ENCODE measurements at regions not wholly inside any gene's neighbourhood (a gene's known extent, or its start where the extent isn't known, plus 50 kb on each side); places are given as distances from the start of the nearest gene placed in this dataset.
"Not testable (repeated sequence)": the region's sequence is repeated elsewhere in the genome, so short reads cannot be mapped to it uniquely, and the experiment has no call there.

GRCh38 chr22:34669001-34669400 is 397.0 kb upstream of the ISX start:
- no peak for ATAC-seq
- WGBS, 4 donors: 85 to 97% (median 94%) methylated on average over 1 of the region's 1 CpG

DNA sequence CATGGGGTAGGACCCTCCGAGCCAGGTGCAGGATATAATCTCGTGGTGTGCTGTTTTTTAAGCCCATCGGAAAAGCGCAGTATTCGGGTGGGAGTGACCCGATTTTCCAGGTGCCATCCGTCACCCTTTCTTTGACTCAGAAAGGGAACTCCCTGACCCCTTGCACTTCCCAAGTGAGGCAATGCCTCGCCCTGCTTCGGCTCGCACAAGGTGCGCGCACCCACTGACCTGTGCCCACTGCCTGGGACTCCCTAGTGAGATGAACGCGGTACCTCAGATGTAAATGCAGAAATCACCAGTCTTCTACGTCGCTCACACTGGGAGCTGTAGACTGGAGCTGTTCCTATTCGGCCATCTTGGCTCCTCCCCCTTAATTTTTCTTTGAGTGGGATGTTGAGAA is 382.9 kb upstream of the ISX start:
- ATAC-seq; H3K27ac ChIP-seq; H3K4me1 ChIP-seq; intact Hi-C loops (cut with DNase I); DNase-seq; H3K9me3 ChIP-seq; H3K36me3 ChIP-seq; H3K4me3 ChIP-seq; H3K27me3 ChIP-seq: not testable (repeated sequence)
- WGBS, 4 donors: 85 to 93% (median 89%) methylated on average over 12 to 17 of the region's 17 CpGs

More at GRCh38 chr22:34669001-34669400, 397.0 kb upstream of the ISX start:
- TF ChIP-seq CTCF (IDR thresholded peaks at IDR 0.05): no peak
- no peak for TF ChIP-seq POLR2A (IDR thresholded peaks at IDR 0.05)
- Histone ChIP-seq H3K4me3 (no peak overlapping the region), H3K4me1 (no peaks in the 10 kb centered on the region), H3K27ac (no peak overlapping the region), H3K36me3 (no peaks in the 10 kb centered on the region), H3K9me3 (no peaks in the 10 kb centered on the region), H3K27me3 (peaks cover 0 to 7% (median 0%) of the 10 kb centered on the region in 9 donors)
- no peak for DNase-seq
- intact Hi-C loops (cut with DNase I): no loop called here

DNA sequence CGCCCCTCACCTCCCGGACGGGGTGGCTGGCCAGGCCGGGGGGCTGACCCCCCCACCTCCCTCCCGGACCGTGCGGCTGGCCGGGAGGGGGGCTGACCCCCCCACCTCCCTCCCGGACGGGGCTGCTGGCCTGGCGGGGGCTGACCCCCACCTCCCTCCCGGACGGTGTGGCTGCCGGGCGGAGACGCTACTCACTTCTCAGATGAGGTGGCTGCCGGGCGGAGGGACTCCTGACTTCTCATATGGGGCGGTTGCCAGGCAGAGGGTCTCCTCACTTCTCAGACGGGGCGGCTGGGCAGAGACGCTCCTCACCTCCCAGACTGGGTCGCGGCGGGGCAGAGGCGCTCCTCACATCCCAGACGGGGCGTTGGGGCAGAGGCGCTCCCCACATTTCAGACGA is 381.7 kb upstream of the ISX start:
- ATAC-seq; DNase-seq; H3K9me3 ChIP-seq; H3K27me3 ChIP-seq; H3K4me3 ChIP-seq; H3K4me1 ChIP-seq; intact Hi-C loops (cut with DNase I); H3K27ac ChIP-seq; H3K36me3 ChIP-seq: not testable (repeated sequence)
- WGBS, 4 donors: 92 to 100% (median 95%) methylated on average over 10 to 29 of the region's 30 CpGs

DNA sequence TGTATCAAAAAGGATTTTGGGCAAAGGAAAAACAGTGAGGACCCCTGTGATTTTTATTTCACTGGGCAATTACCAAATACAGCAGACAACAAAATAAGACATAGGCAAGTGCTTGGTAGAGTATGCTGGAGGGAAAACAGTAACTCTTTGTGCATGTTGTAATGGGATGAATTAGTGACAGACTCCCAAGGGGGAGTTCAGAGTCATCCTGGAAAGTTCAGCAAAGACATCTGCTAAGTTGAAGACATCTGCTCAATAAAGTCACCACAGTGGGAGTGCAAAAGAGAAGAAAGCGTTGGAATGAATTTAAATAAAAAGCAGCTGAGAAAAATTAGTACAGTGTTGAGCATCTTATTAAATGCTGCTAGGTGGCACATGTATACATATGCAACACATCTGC is 378.8 kb upstream of the ISX start:
- 57 to 66% (median 61%) methylated on average over 1 of the region's 1 CpG for WGBS, 4 donors
- Histone ChIP-seq H3K36me3 (no peaks in the 10 kb centered on the region), H3K27ac (no peak overlapping the region), H3K27me3 (no peaks in the 10 kb centered on the region), H3K9me3 (no peaks in the 10 kb centered on the region), H3K4me1 (no peaks in the 10 kb centered on the region), H3K4me3 (no peak overlapping the region)
- no peak for DNase-seq
- no peak for TF ChIP-seq POLR2A (IDR thresholded peaks at IDR 0.05)
- TF ChIP-seq CTCF (IDR thresholded peaks at IDR 0.05): no peak
- ATAC-seq: no peak
- intact Hi-C loops (cut with DNase I): no loop called here

DNA sequence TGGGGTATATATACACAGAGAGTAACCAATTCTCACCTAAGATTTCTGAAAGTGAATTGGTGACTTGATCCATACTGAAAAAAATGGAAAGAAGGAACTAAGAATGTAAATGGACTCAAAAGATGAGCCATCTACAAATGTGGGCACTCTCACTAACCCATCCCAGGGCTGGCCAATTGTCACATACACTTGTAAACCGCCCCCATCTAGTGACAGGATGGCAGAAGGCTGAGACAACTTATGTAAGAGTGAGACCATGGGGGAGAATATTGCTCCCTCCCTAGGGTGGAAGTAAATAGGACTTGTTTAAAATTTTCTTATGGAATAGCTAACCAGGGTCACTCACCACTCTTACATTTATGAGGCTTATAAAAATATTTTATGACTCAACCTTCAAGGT is 377.1 kb upstream of the ISX start:
- Histone ChIP-seq H3K4me1 (no peaks in the 10 kb centered on the region), H3K36me3 (no peaks in the 10 kb centered on the region), H3K27me3 (no peaks in the 10 kb centered on the region), H3K27ac (no peak overlapping the region), H3K9me3 (no peaks in the 10 kb centered on the region), H3K4me3 (no peak overlapping the region)
- ATAC-seq (no peak), DNase-seq (no peak)
- intact Hi-C loops (cut with DNase I): no loop called here
- 45 to 58% (median 51%) methylated on average over 1 of the region's 1 CpG for WGBS, 4 donors
- TF ChIP-seq CTCF (IDR thresholded peaks at IDR 0.05): no peak
- no peak for TF ChIP-seq POLR2A (IDR thresholded peaks at IDR 0.05)

Data from heart left ventricle (tissue), 16 donors.